ENCODE measurements at regions not wholly inside any gene's neighbourhood (a gene's known extent, or its start where the extent isn't known, plus 50 kb on each side); places are given as distances from the start of the nearest gene placed in this dataset.

GRCh38 chr4:149980941-149981340 lies 97.3 kb upstream of the DCLK2 start:
- FAIRE-seq, result peak; percentile 90
- no peak for DNase-seq (ENCODE audit: extremely low spot score, insufficient read length, low read depth)

DNA sequence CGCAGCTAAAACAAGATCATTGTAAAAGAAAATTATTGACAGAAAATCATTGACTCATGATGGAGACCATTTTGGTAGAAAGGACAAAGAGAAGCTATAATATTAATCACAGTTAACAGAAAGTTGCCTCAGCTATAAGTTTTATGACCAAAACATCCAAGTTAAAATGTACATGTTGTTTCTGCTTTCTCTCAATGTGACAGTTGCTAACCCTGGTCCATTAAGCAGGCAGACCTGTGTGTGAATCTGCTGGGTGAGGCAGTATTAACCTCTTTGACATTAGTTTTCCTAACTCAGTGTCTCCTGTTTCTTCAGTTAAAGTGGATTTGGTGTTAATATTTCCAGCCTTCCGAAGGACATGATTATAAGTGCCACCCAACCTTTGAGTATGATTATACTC lies 94.8 kb upstream of the DCLK2 start:
- no peak for FAIRE-seq
- no peak for DNase-seq (ENCODE audit: extremely low spot score, insufficient read length, low read depth)

DNA sequence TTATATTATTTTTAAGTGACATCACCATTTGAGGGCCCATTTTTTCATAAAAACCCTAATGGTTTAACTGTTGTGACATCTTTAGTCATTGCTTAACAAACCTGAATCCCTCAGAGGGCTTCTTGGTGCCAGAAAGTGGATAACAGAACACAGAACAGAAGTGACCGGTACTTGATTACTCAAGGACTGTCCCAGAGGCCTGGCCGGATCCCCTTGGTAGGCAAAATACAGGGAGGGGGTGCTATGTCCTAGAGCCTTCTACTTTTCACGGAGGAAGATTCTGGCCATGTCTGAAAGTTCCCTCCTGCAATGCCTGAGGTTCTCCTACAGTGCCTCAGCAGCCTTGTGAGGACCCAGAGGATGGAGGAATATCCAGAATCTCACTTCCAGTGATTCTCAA lies 94.3 kb upstream of the DCLK2 start:
- FAIRE-seq (no peak), DNase-seq (ENCODE audit: extremely low spot score, insufficient read length, low read depth) (no peak)

- no peak for FAIRE-seq
- DNase-seq (ENCODE audit: extremely low spot score, insufficient read length, low read depth), result no peak
Measured at GRCh38 chr4:149985981-149986380, 92.3 kb upstream of the DCLK2 start.

DNA sequence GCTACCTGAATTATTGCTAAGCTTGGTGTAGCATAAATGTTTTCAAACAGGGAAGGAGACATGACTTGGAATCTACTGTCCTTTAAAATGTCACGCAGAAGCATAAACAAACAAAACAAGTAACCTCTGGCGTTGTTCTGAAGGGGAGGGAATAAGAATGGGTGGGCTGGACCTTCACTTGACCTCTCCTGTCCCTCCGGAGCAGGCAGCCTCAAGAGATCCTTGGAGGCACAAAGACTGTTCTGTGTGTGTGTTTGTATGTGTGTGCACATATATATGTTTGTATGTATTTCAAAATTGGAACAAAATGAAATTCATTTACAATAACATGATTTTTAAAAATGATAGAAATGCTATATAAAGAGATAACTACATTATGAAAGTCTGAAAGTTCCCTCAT lies 91.3 kb upstream of the DCLK2 start:
- DNase-seq (ENCODE audit: extremely low spot score, insufficient read length, low read depth) (no peak), FAIRE-seq (no peak)

DNA sequence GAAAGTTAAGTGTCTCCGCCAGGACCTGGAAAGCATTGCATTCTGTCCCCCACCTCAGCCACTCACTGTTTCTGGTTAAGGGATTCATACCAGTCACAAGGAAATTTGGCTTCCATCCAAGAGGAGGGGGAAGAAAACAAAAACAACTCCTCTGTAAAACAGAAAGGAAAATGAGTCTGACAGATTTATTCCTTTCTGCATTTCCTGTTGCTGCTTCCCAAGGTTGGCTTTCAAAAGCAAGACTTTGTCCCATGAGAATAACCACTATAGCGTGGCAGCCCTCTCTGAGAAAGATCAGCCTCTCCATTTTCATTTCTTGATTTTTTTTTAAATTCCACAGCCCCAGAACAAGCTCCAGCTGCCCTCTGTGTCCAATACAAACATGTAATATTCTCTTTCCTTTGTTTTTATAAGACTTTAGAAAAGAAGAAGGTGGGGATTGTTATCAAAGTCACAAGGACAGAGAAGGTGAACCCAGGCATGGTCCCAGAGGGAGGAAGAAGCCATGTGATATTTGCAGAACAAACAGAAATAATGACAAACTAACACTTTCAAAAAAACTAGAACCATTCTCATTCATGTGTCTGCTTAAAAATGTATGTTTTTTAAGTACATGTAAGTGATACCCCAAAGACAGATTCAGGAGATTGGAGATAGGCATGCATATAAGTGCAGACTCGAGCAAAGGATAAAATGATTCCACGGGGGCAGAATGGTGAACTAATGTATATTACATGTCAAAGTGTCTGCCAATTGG lies 90.7 kb upstream of the DCLK2 start:
- FAIRE-seq, result no peak
- DNase-seq (ENCODE audit: extremely low spot score, insufficient read length, low read depth), result no peak

GRCh38 chr4:149988087-149988410 lies 90.2 kb upstream of the DCLK2 start:
- DNase-seq (ENCODE audit: extremely low spot score, insufficient read length, low read depth) (no peak), FAIRE-seq (no peak)

GRCh38 chr4:149993030-149993429 lies 85.2 kb upstream of the DCLK2 start:
- FAIRE-seq, result no peak

DNA sequence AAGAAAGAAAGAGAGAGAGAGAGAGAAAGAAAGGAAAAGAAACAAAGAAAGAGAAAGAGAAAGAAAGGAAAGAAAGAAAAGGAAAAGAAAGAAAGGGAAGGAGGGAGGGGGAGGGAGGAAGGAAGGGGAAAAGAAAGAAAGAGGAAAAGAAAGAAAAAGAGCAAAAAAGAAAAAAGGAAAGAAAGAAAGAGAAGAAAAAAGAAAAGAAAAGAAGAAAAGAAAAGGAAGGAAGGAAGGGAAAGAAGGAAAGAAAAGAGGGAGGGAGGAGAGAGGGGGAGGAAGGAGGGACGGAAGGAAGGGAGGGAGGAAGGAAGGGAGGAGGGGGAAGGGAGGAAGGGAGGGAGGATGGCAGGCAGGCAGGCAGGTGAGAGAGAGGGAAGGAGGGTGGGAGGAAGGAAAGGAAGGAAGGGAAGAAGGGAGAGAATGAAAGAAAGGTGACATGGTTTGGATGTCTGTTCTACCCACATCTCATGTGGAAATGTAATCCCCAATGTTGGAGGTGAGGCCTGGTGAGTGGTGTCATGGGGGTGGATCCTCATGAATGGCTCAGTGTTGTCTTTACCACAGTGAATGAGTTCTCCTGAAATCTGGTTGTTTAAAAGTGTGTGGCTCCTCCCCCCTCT lies 83.0 kb upstream of the DCLK2 start:
- DNase-seq (ENCODE audit: extremely low spot score, insufficient read length, low read depth), result no peak
- no peak for FAIRE-seq

More at GRCh38 chr4:149993030-149993429, 85.2 kb upstream of the DCLK2 start:
- DNase-seq (ENCODE audit: extremely low spot score, insufficient read length, low read depth), result no peak

DNA sequence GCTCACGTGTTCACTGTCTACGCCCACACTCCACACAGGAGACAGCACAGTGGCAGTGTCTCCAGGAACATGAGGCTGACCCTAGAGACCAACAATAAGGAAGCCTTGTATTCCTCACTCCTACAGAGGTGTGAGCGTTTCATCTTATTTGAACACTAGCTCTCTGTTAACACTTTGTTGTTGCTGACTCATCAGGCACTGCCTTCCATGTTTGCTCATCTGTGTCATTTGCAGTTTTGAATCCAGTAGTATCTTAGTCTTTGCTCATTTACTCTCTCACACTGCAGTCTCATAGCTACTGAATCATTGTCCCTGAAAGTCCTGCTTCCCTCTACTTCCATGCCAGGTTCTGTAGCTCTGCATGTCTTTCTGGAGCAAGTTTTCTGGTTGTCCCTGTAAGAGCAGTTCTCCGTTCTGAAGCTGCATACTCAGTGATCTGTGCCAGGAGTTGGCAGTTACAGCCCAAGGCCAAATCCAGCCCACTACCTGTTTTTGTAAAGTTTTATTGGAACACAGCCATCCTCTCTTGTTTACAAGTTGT lies 80.3 kb upstream of the DCLK2 start:
- FAIRE-seq, result no peak
- DNase-seq (ENCODE audit: extremely low spot score, insufficient read length, low read depth), result no peak

DNA sequence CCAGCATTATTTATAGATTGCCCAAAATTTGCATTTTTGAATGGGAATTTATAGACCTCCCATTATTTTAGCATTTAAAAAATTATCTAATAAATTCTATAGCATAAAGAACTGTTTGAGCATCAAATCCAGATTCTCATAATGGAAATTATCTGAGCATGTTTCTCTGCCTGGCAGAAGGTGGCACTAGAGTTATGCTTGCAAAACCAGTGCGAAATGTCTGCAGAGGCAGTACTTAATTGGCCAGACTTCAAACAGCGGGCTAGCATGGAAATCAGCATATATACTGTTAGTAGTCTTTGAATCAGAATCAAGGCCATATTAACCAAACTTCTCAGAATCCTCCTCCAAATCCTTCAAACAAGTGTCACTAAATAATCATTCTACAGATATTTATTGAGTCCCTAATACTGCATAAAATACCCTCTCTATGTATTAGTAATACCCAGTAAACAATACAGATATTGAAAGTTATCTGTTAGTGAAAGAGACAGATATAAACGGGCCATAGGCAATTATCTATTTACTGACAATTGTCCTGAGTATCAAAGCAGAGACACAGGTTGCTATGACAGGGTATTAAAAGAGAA lies 78.7 kb upstream of the DCLK2 start:
- DNase-seq (ENCODE audit: extremely low spot score, insufficient read length, low read depth) (no peak), FAIRE-seq (no peak)

GRCh38 chr4:150001815-150002214 lies 76.4 kb upstream of the DCLK2 start:
- DNase-seq (ENCODE audit: extremely low spot score, insufficient read length, low read depth) (no peak), FAIRE-seq (no peak)

- DNase-seq (ENCODE audit: extremely low spot score, insufficient read length, low read depth), result no peak
- FAIRE-seq, result no peak
Measured at GRCh38 chr4:150002561-150002960, 75.7 kb upstream of the DCLK2 start.

- DNase-seq (ENCODE audit: extremely low spot score, insufficient read length, low read depth) (no peak), FAIRE-seq (no peak)
Measured at GRCh38 chr4:150004481-150004880, 73.8 kb upstream of the DCLK2 start.

DNA sequence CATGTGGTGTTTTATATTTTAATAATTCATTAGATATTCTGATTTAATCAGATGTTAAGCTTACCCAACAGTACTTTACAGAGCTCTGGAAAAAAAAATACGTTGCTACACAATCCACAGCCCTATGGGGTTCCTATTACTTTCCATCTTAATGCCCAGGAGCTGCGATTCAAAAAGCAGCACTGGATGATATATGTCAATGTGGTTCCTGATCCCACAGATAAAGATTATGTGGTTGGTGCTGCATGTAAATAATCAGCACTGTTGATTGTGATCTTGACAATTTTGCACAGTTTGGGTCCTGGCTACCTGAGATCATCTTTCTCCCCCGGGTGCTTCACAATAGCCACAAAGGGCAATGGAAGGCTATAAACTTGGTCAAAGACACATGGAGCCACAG lies 72.7 kb upstream of the DCLK2 start:
- DNase-seq (ENCODE audit: extremely low spot score, insufficient read length, low read depth), result no peak
- no peak for FAIRE-seq

DNA sequence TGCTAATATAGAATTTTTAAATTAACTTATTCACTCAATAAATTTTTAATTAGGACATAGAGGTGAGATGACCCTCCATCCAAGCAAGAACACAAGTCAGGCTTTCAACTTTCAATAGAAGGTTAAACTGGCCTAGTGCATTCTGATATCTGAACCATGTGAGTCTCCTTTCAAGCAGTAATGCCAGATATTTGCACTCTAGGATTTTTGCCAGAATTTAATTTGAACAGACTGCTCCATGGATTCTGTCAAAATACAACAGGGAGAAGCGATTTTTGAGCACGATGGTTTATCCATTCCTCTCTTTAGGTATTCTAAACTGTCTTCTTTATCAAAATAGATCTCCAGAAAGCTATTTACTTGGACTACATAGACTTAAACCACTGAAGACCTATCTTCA lies 72.0 kb upstream of the DCLK2 start:
- no peak for DNase-seq (ENCODE audit: extremely low spot score, insufficient read length, low read depth)
- no peak for FAIRE-seq

- DNase-seq (ENCODE audit: extremely low spot score, insufficient read length, low read depth) (no peak), FAIRE-seq (no peak)
Measured at GRCh38 chr4:150007512-150007911, 70.7 kb upstream of the DCLK2 start.

- no peak for DNase-seq (ENCODE audit: extremely low spot score, insufficient read length, low read depth)
- no peak for FAIRE-seq
Measured at GRCh38 chr4:150008546-150008945, 69.7 kb upstream of the DCLK2 start.

DNA sequence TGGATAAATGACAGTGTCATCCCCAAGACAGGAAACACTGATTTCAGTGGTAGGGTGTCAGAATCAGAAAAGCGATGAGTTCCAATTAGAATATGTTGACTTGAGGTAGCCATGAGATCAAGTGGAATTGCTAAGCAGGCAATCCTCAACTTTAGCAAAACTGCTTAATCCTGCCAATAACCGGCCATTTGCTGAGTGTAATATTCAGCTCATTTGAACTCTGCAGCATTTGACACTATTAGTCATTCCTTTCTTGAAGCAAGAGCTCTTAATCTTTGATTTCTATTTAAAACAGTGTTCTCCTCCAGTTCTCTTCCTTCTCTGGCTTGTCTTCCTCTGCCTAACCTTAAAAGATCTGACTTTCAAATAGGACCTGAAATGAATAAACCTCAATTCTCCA lies 68.7 kb upstream of the DCLK2 start:
- DNase-seq (ENCODE audit: extremely low spot score, insufficient read length, low read depth) (no peak), FAIRE-seq (no peak)

DNA sequence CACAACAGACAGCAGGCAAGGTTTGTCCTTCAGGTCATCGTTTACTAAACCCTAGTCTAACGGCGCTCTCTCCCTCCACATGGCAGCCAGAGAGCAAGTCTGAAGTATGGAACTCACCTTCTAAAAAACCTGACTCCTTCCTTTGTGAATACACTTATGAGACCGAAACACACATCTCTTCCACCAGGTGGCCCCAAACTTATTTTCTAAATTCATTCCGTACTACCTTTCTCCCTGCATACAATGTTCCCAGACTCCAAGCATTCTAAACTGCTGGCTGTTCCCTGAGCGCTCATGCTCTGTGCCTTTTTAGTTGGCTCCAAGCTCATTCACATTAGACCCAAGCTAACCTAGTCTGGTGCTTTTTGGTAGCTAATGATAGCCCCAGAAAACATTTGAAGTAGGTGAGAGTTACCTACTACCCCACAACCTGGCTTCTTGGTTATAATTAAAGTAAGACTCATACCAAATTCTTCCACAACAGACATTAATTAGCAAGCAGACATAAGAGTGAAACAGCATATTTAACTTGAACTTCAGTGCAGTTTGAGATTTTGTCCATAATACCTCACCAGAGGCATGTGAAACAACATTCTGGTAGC lies 67.6 kb upstream of the DCLK2 start:
- DNase-seq (ENCODE audit: extremely low spot score, insufficient read length, low read depth), result no peak
- FAIRE-seq, result no peak

GRCh38 chr4:150012851-150013360 lies 65.3 kb upstream of the DCLK2 start:
- FAIRE-seq (no peak), DNase-seq (ENCODE audit: extremely low spot score, insufficient read length, low read depth) (no peak)

Measured in GM18507 (cell line).